ENCODE measurements at regions not wholly inside any gene's neighbourhood (a gene's known extent, or its start where the extent isn't known, plus 50 kb on each side); places are given as distances from the start of the nearest gene placed in this dataset.

DNA sequence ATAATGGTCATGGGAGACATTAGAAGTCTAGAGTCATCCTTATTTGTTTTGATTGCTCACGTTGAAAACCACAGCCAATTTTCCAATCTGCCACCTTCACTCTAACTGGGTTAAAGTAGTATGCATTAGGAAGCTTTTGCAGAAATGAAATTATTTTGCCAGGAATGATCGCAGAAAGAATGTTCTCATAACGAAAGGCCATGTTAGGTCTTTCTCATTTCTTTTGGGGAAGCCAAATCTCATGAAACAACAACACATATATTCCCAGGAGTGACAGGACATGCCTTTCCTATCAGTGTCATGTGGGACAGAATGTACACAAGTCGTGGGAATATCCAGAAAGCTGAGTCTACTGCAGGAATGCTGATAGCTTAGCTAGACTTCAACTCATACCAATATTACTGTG is 386.3 kb downstream of the AASDHPPT start:
- no peak for DNase-seq

GRCh38 chr11:106464728-106465127 is 387.3 kb downstream of the AASDHPPT start:
- DNase-seq, result no peak

- DNase-seq, result no peak
Observed at GRCh38 chr11:106466521-106467080, 389.1 kb downstream of the AASDHPPT start.

- DNase-seq, result no peak
Observed at GRCh38 chr11:106467501-106467900, 390.0 kb downstream of the AASDHPPT start.

DNA sequence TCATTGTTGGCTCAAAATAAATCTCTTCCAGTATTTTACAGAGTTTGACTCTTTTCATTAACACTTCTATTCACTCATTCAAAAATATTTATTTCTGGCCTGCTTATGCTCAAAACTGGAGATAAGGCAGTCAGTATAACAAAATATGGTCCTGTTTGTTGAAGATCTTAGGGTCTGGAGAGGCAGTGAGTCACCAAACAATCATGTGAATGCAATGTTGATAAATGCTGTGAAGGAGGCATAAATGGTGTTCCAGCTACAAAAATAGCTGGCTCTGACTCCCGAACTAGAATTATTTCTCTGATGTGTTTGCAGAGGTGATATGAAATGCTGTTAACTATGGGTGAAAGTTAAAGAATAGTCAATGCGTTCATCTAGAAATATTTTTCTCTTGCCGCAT is 390.6 kb downstream of the AASDHPPT start:
- DNase-seq, result no peak

DNA sequence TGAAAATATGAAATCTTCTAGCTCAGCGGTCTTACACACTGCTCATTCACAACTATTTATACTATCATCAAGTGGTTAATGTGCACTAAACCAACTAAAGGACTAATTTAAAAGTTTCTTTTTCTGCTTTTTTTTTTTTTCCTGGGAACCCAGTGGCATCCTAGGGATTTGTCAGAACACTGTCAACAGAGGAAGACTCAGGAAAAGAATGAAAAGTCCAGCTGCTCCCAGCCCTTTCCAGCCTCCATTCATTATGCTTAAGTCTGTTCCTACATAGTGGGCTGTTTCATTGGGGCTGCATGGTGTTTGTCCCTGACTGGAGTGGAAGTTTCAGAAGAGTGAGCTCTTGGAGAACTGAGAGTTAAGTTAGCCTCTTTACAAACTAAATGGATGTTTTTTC is 391.1 kb downstream of the AASDHPPT start:
- no peak for DNase-seq

DNA sequence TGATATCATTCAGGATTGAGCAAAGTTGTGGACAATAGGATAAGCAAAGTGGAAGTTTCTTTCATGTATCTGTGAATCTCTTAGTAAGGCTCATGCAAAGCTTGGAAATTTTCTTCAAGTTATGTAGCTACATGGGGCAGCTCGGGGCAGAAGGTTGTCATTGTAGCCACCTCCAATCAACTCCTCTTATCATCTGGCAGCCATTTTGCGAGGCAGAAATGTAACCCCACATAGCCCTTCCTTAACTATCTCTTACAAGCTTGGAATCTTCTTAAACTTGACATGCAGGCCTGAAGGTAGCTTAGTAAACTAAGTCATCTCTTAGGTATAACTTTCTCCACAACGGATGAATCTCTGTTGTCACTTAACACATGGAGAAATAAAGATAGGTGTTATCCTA is 392.8 kb downstream of the AASDHPPT start:
- no peak for DNase-seq

- DNase-seq, result no peak
Observed at GRCh38 chr11:106471276-106471675, 393.8 kb downstream of the AASDHPPT start.

- peak; percentile 74 for DNase-seq
Observed at GRCh38 chr11:106473089-106473722, 395.7 kb downstream of the AASDHPPT start.

DNA sequence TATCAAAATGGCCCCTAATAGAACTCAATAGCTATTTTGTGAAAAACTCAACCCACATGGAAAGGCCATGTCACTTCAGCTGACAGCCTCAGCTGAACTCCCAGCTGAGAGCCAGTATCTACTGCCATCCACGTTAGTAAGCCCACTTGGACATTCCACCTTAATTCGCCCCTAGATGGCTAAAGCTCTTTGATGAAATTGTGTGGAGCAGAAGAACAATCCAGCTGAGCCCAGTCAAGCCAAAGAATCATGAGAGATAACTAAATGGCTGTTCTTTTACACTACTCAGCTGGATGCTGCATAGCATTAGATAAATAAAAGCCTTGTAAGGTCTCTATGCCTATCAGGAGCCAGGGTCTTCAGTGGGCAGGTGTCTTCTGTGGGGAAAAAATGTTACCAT is 396.8 kb downstream of the AASDHPPT start:
- DNase-seq, result no peak

DNA sequence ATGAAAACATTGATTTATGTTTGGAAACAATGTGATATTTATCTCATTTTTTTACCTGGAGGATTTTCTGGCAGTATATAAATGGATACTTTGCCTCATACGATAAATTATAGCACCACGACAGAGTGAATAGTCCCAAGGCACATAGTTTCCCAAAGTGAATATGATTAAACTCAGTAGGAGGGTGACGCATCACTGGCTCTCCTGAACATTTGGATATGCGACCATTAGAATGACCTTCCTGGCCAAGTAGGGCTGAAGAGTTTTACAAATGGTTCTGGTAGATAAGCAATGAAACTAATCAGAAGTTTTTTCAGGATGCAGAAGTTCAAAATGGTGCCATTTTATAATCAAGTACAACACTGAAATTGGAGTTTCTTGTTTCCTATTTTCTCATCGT is 397.7 kb downstream of the AASDHPPT start:
- DNase-seq, result no peak

DNA sequence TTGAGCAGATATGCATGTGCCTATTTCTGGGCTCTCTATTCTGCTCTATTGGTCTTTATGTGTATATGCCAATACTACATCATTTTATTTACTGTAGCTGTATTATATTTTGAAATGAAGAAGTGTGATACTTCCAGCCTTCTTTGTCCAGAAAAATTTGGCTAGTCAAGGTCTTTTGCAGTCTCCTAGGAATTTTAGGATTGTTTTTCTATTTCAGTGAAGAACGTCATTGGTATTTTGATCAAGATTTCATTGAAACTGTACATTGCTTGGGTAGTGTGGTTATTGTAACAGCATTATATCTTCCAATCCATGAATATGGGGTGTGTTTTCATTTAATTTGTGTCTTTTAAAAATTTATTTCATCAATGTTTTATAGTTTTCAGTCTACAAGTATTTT is 400.3 kb downstream of the AASDHPPT start:
- DNase-seq, result no peak

DNA sequence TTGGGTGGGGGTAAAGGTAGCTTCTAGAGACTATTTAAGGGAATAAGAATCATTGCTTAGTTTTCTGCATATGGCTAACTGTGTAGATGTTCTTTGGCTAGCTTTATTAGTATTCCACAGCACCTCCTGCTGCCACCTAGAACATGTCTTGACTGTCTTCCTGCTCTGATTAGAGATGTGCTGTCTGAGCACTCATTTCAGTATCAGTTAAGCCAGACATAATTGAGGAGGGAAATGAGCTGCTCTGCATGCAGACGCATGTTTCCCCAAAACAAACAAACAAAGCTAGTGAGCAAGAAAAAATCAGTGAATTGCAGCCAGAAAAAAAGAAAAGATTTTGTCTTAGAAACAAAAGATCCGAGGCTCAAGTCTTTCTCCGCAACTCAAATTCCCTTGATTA is 402.2 kb downstream of the AASDHPPT start:
- no peak for DNase-seq

DNA sequence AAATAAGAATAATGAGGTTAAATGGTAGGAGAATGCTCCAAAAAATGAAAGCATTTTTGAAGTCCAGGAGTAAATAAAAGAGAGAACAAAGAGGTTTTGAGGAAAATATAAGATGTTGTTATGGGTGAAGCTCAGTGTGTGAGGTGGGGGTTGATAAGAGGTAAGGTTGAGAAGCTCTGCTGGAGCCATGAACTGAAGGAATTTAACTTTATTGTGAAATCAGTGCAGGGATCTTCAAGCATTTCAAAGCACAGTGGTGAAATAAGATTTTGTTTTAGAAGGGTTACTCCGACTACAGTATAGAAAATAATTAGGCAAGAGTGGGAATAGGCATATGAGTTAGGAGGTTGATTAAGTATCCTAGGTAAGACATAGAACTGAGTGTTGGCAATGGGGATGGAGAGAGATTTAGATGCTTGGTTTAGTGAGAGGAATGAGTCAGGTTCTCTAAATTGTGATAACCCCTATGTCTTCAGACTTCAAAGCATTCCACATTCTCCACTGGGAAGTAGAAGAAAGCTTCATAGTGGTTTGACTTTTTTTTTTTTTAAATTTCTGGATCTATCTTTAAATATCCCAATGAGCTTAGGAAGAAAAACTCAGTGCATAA is 403.2 kb downstream of the AASDHPPT start:
- no peak for DNase-seq

- peak; percentile 18 for DNase-seq
Observed at GRCh38 chr11:106482917-106483785, 405.7 kb downstream of the AASDHPPT start.

- DNase-seq, result no peak
Observed at GRCh38 chr11:106491751-106492150, 414.3 kb downstream of the AASDHPPT start.

DNA sequence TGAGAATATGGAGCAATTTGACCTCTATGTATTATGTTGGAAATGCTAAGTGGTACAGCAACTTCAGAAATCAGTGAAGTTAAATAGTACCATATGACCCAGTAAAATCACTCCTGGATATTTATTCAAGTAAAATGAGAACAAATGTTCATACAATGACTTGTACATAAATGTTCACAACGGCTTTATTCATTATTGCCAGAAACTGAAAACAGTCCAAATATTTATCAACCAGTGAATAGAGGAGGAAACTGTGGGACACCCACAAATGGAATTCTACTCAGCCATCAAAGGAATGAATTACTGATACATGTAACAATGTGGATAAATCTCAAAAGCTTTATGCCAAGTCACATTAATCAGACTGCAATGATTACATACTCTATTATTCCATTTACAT is 416.3 kb downstream of the AASDHPPT start:
- no peak for DNase-seq

- DNase-seq, result no peak
Observed at GRCh38 chr11:106495046-106495445, 417.6 kb downstream of the AASDHPPT start.

- no peak for DNase-seq
Observed at GRCh38 chr11:106496677-106497076, 419.2 kb downstream of the AASDHPPT start.

- DNase-seq, result no peak
Observed at GRCh38 chr11:106497321-106497720, 419.9 kb downstream of the AASDHPPT start.

GRCh38 chr11:106497822-106498221 is 420.4 kb downstream of the AASDHPPT start:
- no peak for DNase-seq

DNA sequence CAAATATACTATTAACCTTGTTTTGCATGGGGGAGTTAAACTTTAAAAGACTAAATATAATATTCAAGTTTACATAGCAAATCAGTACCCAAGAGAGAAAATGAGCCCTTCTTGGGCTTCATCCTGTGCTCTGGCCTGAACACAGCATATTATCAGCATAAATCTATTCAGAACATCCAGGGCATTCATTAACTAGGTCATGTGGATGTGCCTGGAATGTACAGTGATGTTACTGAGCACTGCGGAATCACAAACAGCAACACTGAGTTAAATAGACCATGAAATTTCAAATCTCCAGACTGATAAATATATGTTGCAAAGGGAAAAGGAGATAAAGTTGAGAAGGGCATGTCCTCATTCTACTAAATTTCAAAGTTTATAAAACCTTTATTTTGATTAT is 426.4 kb downstream of the AASDHPPT start:
- no peak for DNase-seq

DNA sequence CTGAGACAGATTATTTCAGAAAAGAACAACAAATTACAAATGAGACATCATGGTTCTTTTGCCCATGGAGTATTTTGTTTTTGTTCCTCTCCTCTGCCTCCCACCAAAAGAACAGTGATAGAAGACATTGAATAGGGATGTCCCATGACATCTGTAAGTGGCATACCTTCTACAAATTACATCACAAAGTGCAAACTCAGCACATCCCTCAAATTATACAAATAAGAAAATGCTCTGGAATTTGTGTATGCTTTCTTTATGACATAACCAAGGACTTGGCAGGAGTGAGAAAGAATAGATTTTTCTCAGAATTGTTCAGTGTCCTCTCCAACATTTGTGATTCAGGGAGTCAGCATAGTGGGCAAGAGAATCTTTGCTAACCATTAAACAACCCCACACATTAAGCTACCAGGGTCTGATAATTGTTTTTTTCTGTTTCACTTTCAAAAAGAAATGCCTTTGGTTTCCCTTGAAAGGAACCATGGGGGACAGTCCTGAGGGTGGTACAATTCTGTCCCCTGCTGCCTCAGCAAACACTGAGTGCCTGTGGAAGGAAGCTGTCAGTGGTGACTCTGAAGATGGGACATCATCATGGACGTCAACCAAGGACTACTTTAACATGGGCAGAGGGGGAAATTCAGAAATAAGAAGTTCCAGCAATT is 430.3 kb downstream of the AASDHPPT start:
- DNase-seq, result no peak
